Activated naive CD4-positive, alpha-beta T cell treated with anti-CD3 and anti-CD28 coated beads, Interleukin-2, amount 50 U/mL, for 24 hours (primary cell): ENCODE measurements at regions not wholly inside any gene's neighbourhood (a gene's known extent, or its start where the extent isn't known, plus 50 kb on each side); places are given as distances from the start of the nearest gene placed in this dataset.

Experiments used
- H3K27ac Mint-ChIP-seq: one replicate; pipeline ENCODE4 v1.8.0; 2021; ENCODE audit warnings: mild to moderate bottlenecking, mixed read lengths
- H3K27me3 Mint-ChIP-seq: one replicate; pipeline ENCODE4 v1.8.0; 2021; ENCODE audit warnings: mixed read lengths
- H3K36me3 Mint-ChIP-seq: one replicate; pipeline ENCODE4 v1.8.0; 2021; ENCODE audit warnings: mixed read lengths
- H3K4me1 Mint-ChIP-seq: one replicate; pipeline ENCODE4 v1.8.0; 2021; ENCODE audit warnings: mixed read lengths
- H3K4me3 Mint-ChIP-seq: one replicate; pipeline ENCODE4 v1.8.0; 2021; ENCODE audit warnings: mild to moderate bottlenecking, mixed read lengths
- H3K9me3 Mint-ChIP-seq: one replicate; pipeline ENCODE4 v1.8.0; 2021; ENCODE audit warnings: mixed read lengths

DNA sequence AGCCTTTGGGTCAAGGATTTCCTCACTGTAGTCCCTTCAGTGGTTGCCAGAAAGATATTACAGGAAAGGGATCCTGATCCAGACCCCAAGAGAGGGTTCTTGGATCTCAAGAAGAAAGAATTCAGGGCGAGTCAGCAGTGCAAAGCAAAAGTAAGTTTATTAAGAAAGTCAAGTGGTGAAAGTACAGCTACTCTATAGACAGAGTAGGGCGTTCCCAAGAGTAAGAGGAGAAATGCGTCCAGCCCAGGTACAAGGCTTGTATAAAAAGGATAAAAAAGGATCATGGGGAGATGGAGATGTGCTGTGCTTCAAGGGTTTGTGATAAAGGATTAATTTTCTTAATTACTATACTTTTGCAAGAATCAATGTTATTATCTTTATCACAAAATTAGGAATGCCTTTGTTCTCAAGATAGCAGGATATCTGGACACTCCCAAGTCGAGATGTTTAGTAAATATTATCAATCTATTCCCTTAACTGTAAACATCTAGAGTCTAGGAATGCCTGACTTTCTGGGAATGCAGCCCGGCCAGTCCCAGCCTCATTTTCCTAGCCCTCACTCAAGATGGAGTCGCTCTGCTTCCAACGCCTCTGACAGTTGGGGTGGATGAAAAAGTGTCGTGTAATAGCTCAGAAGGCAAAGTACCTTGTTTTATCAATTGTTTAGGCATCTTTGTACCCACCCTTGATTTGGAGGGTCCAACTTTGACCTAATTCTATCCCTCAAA is 360.7 kb downstream of the GPM6A start:
- H3K4me1 Mint-ChIP-seq = no peaks in the 10 kb centered on the region
- H3K9me3 Mint-ChIP-seq = no peaks in the 10 kb centered on the region
- H3K4me3 Mint-ChIP-seq = no peak overlapping the region
- no peaks in the 10 kb centered on the region for H3K36me3 Mint-ChIP-seq
- H3K27me3 Mint-ChIP-seq = no peaks in the 10 kb centered on the region
- no peak overlapping the region for H3K27ac Mint-ChIP-seq

- H3K4me1 Mint-ChIP-seq = no peaks in the 10 kb centered on the region
Observed at GRCh38 chr4:175453456-175453855, 358.6 kb downstream of the GPM6A start.

GRCh38 chr4:175456131-175456530 is 355.9 kb downstream of the GPM6A start:
- H3K27me3 Mint-ChIP-seq = no peaks in the 10 kb centered on the region
- H3K4me3 Mint-ChIP-seq = no peak overlapping the region
- H3K9me3 Mint-ChIP-seq = no peaks in the 10 kb centered on the region

More at GRCh38 chr4:175453456-175453855, 358.6 kb downstream of the GPM6A start:
- H3K27me3 Mint-ChIP-seq = no peaks in the 10 kb centered on the region
- no peaks in the 10 kb centered on the region for H3K36me3 Mint-ChIP-seq
- no peak overlapping the region for H3K4me3 Mint-ChIP-seq
- no peaks in the 10 kb centered on the region for H3K9me3 Mint-ChIP-seq
- H3K27ac Mint-ChIP-seq = no peak overlapping the region

GRCh38 chr4:175457956-175458355 is 354.1 kb downstream of the GPM6A start:
- H3K4me1 Mint-ChIP-seq = no peaks in the 10 kb centered on the region
- H3K4me3 Mint-ChIP-seq = no peak overlapping the region
- no peak overlapping the region for H3K27ac Mint-ChIP-seq
- H3K36me3 Mint-ChIP-seq = no peaks in the 10 kb centered on the region
- H3K27me3 Mint-ChIP-seq = no peaks in the 10 kb centered on the region
- no peaks in the 10 kb centered on the region for H3K9me3 Mint-ChIP-seq

More at GRCh38 chr4:175456131-175456530, 355.9 kb downstream of the GPM6A start:
- Mint-ChIP-seq H3K36me3 (no peaks in the 10 kb centered on the region), H3K4me1 (no peaks in the 10 kb centered on the region), H3K27ac (no peak overlapping the region)

- Mint-ChIP-seq H3K27ac (no peak overlapping the region), H3K4me1 (no peaks in the 10 kb centered on the region), H3K27me3 (no peaks in the 10 kb centered on the region), H3K36me3 (no peaks in the 10 kb centered on the region), H3K9me3 (no peaks in the 10 kb centered on the region), H3K4me3 (no peak overlapping the region)
Observed at GRCh38 chr4:175459571-175459970, 352.5 kb downstream of the GPM6A start.

DNA sequence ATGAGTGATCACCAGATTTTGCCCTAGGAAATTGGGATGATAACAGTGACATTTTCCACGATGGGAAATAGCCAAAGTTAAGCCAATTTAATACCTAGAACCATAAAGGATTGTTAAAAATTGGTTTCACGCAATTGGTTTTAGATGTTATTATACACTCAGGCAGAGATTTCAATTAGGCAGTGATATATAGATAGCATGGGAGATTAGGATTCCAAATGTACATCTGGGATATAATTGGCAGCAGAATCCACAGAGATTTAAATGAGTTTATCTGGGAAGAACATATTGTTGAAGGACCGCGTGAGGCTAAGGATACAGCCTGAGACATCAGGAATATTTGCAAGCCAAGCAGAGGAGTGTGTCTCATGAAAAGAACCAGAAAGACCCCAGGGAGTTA is 351.6 kb downstream of the GPM6A start:
- Mint-ChIP-seq H3K4me1 (no peaks in the 10 kb centered on the region), H3K9me3 (no peaks in the 10 kb centered on the region), H3K27ac (no peak overlapping the region), H3K36me3 (no peaks in the 10 kb centered on the region), H3K27me3 (no peaks in the 10 kb centered on the region), H3K4me3 (no peak overlapping the region)

DNA sequence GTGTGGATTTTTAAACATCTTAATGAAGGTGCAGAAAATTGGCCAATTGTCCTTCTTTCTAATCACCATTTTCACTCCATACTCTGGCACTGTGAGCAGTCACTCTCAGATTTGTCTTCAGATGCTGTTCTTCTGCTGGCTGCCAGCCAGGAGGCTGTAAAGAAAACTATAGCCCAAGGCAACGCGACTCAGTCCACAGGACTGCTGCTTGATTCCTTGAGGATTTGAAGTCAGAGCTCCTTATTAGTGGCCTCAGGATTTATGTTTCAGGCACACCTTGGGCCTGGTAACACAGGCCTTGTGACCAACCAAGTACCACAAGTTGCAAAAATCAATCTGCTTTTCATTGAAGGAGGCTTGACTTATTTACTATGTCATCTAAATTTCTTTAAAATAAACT is 342.6 kb downstream of the GPM6A start:
- Mint-ChIP-seq H3K9me3 (no peaks in the 10 kb centered on the region), H3K4me3 (no peak overlapping the region)

GRCh38 chr4:175470131-175470530 is 341.9 kb downstream of the GPM6A start:
- Mint-ChIP-seq H3K27ac (no peak overlapping the region), H3K4me1 (no peaks in the 10 kb centered on the region), H3K27me3 (no peaks in the 10 kb centered on the region), H3K9me3 (no peaks in the 10 kb centered on the region), H3K4me3 (no peak overlapping the region), H3K36me3 (no peaks in the 10 kb centered on the region)

More for the DNA sequence above, 342.6 kb downstream of the GPM6A start:
- Mint-ChIP-seq H3K4me1 (no peaks in the 10 kb centered on the region), H3K36me3 (no peaks in the 10 kb centered on the region), H3K27ac (no peak overlapping the region), H3K27me3 (no peaks in the 10 kb centered on the region)

DNA sequence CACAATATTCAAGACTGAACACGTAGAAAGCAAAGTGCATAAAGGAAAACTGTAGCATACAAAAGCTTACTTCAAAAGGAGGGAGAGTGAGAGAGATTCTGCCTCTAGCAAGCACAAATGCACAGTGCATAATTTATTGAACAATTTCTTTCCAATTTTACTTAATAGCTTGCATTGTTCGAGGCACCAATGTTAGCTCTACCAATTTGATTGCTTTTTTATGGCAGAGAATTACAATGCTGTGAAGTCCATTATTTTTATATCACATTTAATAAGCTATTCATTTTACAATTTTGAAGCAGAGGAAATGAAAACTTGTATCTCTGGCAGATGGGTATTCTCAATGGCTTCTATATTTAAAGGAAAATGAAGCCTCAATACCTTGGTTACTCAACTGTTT is 331.7 kb downstream of the GPM6A start:
- Mint-ChIP-seq H3K4me1 (no peaks in the 10 kb centered on the region), H3K27ac (no peak overlapping the region), H3K27me3 (no peaks in the 10 kb centered on the region), H3K36me3 (no peaks in the 10 kb centered on the region), H3K9me3 (peaks cover 7% of the 10 kb centered on the region), H3K4me3 (no peak overlapping the region)

DNA sequence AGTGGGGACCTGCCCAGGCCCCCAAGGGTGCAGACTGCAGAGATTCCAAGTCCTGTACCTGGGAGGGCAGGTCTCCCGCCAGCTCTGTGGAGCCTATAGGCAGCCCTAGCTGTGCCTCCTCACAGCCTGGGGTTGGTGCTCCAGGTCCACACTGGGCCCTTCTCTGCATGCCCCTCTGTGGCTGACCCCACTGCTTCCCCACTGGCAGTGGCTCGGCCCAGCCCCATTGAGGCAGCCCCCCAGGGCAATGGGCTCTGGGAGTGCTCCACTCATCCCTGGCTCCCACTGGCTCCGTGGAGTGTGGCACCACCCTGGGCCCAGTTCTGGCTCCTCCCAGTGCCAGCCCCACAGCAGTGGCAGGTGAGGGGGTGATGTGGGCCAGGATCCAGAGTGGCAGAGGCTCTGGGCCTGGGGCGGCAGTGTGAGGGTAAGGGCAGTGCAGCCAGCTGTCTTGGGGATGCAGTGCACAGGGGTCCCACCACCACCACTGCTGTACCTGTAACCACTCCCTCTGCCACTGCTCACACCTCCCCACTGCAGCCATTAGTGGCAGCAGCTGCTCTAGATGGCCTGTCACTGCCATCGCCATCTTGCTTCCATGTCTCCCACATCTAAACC is 312.2 kb downstream of the GPM6A start:
- H3K36me3 Mint-ChIP-seq = no peaks in the 10 kb centered on the region
- peaks cover 7% of the 10 kb centered on the region for H3K9me3 Mint-ChIP-seq
- H3K27me3 Mint-ChIP-seq = no peaks in the 10 kb centered on the region
- H3K27ac Mint-ChIP-seq = no peak overlapping the region
- H3K4me1 Mint-ChIP-seq = no peaks in the 10 kb centered on the region
- H3K4me3 Mint-ChIP-seq = no peak overlapping the region

DNA sequence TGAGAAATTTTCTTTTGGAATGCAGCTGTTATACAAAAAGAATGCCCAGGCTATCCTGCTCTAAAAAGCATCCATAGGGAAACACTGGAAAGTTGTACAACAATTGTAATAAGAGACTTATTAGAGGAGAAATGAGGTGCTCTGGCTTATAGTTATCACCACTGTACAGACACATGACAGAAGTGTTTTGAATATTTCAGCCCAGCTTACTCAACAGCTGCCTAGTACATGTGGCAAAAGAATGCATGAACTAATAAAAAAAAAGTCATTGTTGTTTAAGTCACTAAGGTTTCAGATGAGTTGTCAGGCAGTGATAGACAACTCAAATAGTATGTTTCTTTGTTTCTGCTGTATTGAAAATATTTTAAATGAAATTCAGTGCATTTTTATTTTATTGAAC is 307.7 kb downstream of the GPM6A start:
- H3K4me1 Mint-ChIP-seq = no peaks in the 10 kb centered on the region

GRCh38 chr4:175509320-175509719 is 302.7 kb downstream of the GPM6A start:
- Mint-ChIP-seq H3K27ac (no peak overlapping the region), H3K9me3 (no peaks in the 10 kb centered on the region), H3K4me1 (no peaks in the 10 kb centered on the region), H3K4me3 (no peak overlapping the region), H3K36me3 (no peaks in the 10 kb centered on the region), H3K27me3 (no peaks in the 10 kb centered on the region)

More for the DNA sequence above, 307.7 kb downstream of the GPM6A start:
- Mint-ChIP-seq H3K9me3 (peaks cover 7% of the 10 kb centered on the region), H3K27ac (no peak overlapping the region), H3K36me3 (no peaks in the 10 kb centered on the region), H3K4me3 (no peak overlapping the region), H3K27me3 (no peaks in the 10 kb centered on the region)

DNA sequence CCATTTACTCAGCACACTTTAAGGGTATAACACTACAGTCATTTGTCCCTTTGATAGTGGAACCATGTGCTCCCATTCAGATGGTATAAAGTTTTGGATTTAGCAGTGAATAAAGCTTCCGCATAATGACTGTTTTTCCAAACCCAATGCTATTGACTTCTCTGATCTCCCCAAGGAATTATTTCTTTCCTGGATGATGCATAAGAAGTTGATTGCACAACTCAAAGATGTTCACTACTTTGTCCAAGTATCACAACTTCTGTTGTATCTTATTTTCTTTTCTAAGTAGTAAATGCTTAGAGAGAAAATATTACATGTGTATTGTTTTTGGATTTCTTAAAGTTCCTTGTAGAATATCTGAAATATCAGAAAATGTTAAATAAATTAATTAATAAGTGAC is 300.2 kb downstream of the GPM6A start:
- Mint-ChIP-seq H3K27ac (no peak overlapping the region), H3K36me3 (no peaks in the 10 kb centered on the region), H3K27me3 (no peaks in the 10 kb centered on the region), H3K4me3 (no peak overlapping the region), H3K4me1 (no peaks in the 10 kb centered on the region), H3K9me3 (no peaks in the 10 kb centered on the region)

DNA sequence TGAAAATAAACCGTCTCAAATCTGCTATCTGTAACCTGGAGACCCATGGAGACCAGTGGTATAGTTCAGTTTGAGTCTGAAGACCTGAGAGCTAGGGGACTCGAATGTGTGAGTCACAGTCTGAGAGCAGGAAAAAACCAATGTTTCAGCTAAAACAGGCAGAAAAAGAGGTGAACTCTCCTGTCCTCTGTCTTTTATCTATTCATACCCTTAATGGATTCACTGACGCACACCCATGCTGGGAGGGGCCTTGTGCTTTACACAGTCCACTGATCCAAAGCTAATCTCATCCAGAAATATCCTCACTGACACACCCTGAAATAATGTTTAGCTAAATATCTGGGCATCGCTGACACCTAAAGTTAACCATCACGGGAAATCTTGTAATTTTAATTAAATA is 297.9 kb downstream of the GPM6A start:
- H3K36me3 Mint-ChIP-seq = no peaks in the 10 kb centered on the region
- no peaks in the 10 kb centered on the region for H3K9me3 Mint-ChIP-seq
- no peaks in the 10 kb centered on the region for H3K4me1 Mint-ChIP-seq
- H3K27me3 Mint-ChIP-seq = no peaks in the 10 kb centered on the region
- H3K27ac Mint-ChIP-seq = no peak overlapping the region
- no peak overlapping the region for H3K4me3 Mint-ChIP-seq

DNA sequence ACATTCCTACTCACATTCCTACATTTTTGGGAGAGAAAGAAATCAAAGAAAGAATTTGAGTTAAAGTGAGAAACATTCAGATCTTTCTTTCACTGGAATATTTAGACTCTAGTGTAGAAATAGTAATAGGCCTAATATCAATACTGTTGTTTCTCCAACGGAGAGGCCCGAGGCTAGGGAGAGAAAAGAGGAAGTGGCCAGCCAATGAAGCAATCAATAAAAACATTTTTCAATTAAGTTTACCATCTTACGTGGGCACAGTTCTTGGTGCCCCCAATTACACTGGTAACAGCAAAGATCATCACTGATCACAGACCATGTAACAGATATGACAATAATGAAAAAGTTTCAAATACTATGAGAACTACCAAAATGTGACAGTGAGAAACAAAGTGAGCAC is 281.4 kb downstream of the GPM6A start:
- no peak overlapping the region for H3K27ac Mint-ChIP-seq
- H3K36me3 Mint-ChIP-seq = no peaks in the 10 kb centered on the region
- H3K4me3 Mint-ChIP-seq = no peak overlapping the region
- H3K9me3 Mint-ChIP-seq = peaks cover 6% of the 10 kb centered on the region
- H3K4me1 Mint-ChIP-seq = no peaks in the 10 kb centered on the region
- no peaks in the 10 kb centered on the region for H3K27me3 Mint-ChIP-seq

- Mint-ChIP-seq H3K4me1 (no peaks in the 10 kb centered on the region), H3K27ac (no peak overlapping the region), H3K4me3 (no peak overlapping the region)
Observed at GRCh38 chr4:175531405-175532091, 280.5 kb downstream of the GPM6A start.

More at GRCh38 chr4:175531405-175532091, 280.5 kb downstream of the GPM6A start:
- no peaks in the 10 kb centered on the region for H3K27me3 Mint-ChIP-seq
- peaks cover 6% of the 10 kb centered on the region for H3K9me3 Mint-ChIP-seq
- H3K36me3 Mint-ChIP-seq = no peaks in the 10 kb centered on the region
